OCI-LY3 (cell line): ENCODE measurements at regions not wholly inside any gene's neighbourhood (a gene's known extent, or its start where the extent isn't known, plus 50 kb on each side); places are given as distances from the start of the nearest gene placed in this dataset.

Experiments used
- H2AFZ ChIP-seq: fragments of 200-600, 300-600 bp; shearing (Covaris generic); 2 replicates; pipeline ENCODE4 v1.6.0; 2014; ENCODE audit warnings: antibody characterized with exemption, low read depth, low read length
- H3K27ac ChIP-seq: fragments of 200-600, 300-600 bp; sonication (generic); 2 replicates; pipeline ENCODE4 v1.5.1; 2014; ENCODE audit warnings: mild to moderate bottlenecking, low read length, moderate library complexity, mixed read lengths
- H3K27me3 ChIP-seq: fragments of 200-600, 300-600 bp; sonication (generic); 2 replicates; pipeline ENCODE4 v1.6.1; 2014; ENCODE audit warnings: low read depth, low read length, mixed read lengths
- H3K36me3 ChIP-seq: fragments of 200-600, 300-600 bp; sonication (generic); replicated peaks from 2 replicates; pipeline ENCODE3; 2014; ENCODE audit warnings: low read depth, low read length, mixed read lengths
- H3K4me1 ChIP-seq: fragments of 300-600, 200-600 bp; sonication (generic); 2 replicates; pipeline ENCODE4 v1.6.1; 2014; ENCODE audit warnings: low read length, mixed read lengths
- H3K4me2 ChIP-seq: fragments of 200-600, 300-600 bp; sonication (generic); 2 replicates; pipeline ENCODE4 v1.6.1; 2014; ENCODE audit warnings: low read length, mixed read lengths
- H3K4me3 ChIP-seq: fragments of 300-600, 200-600 bp; sonication (generic); 2 replicates; pipeline ENCODE4 v1.5.1; 2014; ENCODE audit warnings: antibody characterized with exemption, mild to moderate bottlenecking, low read length, moderate library complexity
- H3K79me2 ChIP-seq: fragments of 300-600, 200-600 bp; shearing (Covaris generic); 2 replicates; pipeline ENCODE4 v1.6.1; 2014; ENCODE audit warnings: mild to moderate bottlenecking, low read length, mixed read lengths
- H3K9ac ChIP-seq: fragments of 300-600, 200-600 bp; shearing (Covaris generic); 2 replicates; pipeline ENCODE4 v1.6.0; 2014; ENCODE audit warnings: mild to moderate bottlenecking, low read length, moderate library complexity
- H3K9me3 ChIP-seq: fragments of 200-600, 300-600 bp; shearing (Covaris generic); 2 replicates; pipeline ENCODE4 v1.6.1; 2014; ENCODE audit warnings: low read length, mixed read lengths; ENCODE audit not compliant: insufficient read depth
- H4K20me1 ChIP-seq: fragments of 200-600, 300-600 bp; sonication (generic); 2 replicates; pipeline ENCODE4 v1.6.1; 2016; ENCODE audit warnings: low read length, mixed read lengths; ENCODE audit not compliant: insufficient read depth
- EZH2phosphoT487 ChIP-seq: fragments of 200-600 bp; shearing (Covaris generic); IDR thresholded peaks from 2 replicates; pipeline ENCODE4 v1.6.1; 2018; ENCODE audit warnings: antibody characterized with exemption, mixed run types, low read depth
- TF ChIP-seq, protein P1 (sequence below): fragments of 200-600, 300-600 bp; sonication (generic); IDR thresholded peaks from 2 replicates; pipeline ENCODE4 v1.5.1; 2014; ENCODE audit warnings: antibody characterized with exemption, low read length, low read depth

DNA sequence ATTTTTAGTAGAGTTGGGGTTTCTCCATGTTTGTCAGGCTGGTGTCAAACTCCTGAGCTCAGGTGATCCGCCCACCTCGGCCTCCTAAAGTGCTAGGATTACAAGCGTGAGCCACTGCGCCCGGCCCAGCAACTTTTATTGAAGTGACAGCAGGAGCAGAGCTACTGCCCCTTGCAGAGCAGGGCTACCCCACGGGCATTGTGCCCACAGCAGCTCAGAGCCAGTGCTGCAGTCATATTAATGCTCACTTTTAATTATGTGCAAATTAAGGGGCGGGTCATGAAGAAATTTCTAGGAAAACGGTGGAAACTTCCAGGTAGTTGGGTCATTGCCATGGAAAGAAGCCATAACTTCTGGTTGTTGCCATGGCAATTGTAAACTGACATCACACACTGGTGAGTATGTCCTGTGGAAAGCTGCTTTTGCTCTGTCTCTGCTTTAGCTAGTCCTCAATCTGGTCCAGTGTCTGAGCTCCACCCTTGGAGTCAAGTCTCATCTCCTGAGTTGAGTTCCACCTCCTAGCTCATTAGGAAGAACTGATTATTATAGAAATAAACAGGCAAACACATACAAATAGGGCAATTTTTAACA lies 127.3 kb upstream of the ADGRL4 start:
- Histone ChIP-seq H3K9me3 (no peaks in the 10 kb centered on the region), H3K27me3 (no peaks in the 10 kb centered on the region), H3K4me2 (no peak overlapping the region), H3K27ac (no peak overlapping the region), H3K4me3 (no peak overlapping the region), H3K9ac (no peak overlapping the region), H4K20me1 (no peaks in the 10 kb centered on the region), H3K36me3 (no peaks in the 10 kb centered on the region), H3K79me2 (no peaks in the 10 kb centered on the region), H3K4me1 (no peaks in the 10 kb centered on the region), H2AFZ (no peak overlapping the region)
- TF ChIP-seq EZH2phosphoT487: no peak
- TF ChIP-seq, protein P1, sequence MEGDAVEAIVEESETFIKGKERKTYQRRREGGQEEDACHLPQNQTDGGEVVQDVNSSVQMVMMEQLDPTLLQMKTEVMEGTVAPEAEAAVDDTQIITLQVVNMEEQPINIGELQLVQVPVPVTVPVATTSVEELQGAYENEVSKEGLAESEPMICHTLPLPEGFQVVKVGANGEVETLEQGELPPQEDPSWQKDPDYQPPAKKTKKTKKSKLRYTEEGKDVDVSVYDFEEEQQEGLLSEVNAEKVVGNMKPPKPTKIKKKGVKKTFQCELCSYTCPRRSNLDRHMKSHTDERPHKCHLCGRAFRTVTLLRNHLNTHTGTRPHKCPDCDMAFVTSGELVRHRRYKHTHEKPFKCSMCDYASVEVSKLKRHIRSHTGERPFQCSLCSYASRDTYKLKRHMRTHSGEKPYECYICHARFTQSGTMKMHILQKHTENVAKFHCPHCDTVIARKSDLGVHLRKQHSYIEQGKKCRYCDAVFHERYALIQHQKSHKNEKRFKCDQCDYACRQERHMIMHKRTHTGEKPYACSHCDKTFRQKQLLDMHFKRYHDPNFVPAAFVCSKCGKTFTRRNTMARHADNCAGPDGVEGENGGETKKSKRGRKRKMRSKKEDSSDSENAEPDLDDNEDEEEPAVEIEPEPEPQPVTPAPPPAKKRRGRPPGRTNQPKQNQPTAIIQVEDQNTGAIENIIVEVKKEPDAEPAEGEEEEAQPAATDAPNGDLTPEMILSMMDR: no peak

DNA sequence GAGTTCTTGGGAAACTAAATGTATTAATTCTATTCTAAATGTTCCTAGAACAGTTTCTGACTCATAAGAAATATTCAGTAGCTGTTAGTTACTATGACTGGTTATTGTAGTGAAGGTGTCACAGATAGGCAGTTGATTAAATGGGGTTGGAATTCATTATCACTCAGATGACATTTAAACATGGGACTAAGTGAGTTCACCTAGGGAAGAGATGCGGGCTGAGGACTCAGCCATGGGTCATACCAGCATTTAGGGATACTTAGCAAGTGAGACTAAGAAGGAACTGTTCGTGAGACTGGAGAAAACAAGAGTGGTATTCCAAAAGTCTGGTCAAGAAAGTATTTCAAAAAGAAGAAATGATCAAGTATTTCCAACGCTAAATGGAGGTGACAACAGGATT lies 125.1 kb upstream of the ADGRL4 start:
- Histone ChIP-seq H3K9me3 (no peaks in the 10 kb centered on the region), H3K4me3 (no peak overlapping the region), H3K27ac (no peak overlapping the region), H3K36me3 (no peaks in the 10 kb centered on the region), H3K9ac (no peak overlapping the region), H3K27me3 (no peaks in the 10 kb centered on the region), H3K4me2 (no peak overlapping the region), H3K79me2 (no peaks in the 10 kb centered on the region), H4K20me1 (no peaks in the 10 kb centered on the region), H2AFZ (no peak overlapping the region), H3K4me1 (no peaks in the 10 kb centered on the region)
- TF ChIP-seq, protein P1: no peak
- TF ChIP-seq EZH2phosphoT487: no peak

DNA sequence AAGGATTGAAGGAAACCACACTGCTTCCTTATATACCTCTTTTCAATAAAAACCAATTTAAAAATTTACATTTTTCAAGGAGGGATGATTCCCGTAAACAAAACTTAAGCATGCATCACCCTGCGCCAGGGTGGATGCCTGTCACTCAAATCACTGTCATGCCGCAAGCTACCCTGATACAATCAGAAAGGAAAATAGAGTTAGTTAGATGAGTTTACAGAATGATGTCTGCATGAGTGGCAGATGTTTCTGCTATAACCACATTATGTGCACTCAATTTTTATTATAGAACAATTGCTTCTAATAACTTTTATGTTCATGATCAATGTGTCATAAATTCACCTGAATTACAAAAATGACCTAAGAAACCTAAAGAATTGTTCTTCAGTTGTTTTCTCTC lies 123.4 kb upstream of the ADGRL4 start:
- H3K9me3 ChIP-seq: no peaks in the 10 kb centered on the region
- H2AFZ ChIP-seq: no peak overlapping the region
- H3K4me3 ChIP-seq: no peak overlapping the region
- H3K79me2 ChIP-seq: no peaks in the 10 kb centered on the region
- H3K36me3 ChIP-seq: no peaks in the 10 kb centered on the region
- H3K4me1 ChIP-seq: no peaks in the 10 kb centered on the region
- no peak overlapping the region for H3K27ac ChIP-seq
- no peak for TF ChIP-seq EZH2phosphoT487
- TF ChIP-seq, protein P1: no peak
- no peak overlapping the region for H3K9ac ChIP-seq
- no peaks in the 10 kb centered on the region for H3K27me3 ChIP-seq
- no peaks in the 10 kb centered on the region for H4K20me1 ChIP-seq
- H3K4me2 ChIP-seq: no peak overlapping the region

DNA sequence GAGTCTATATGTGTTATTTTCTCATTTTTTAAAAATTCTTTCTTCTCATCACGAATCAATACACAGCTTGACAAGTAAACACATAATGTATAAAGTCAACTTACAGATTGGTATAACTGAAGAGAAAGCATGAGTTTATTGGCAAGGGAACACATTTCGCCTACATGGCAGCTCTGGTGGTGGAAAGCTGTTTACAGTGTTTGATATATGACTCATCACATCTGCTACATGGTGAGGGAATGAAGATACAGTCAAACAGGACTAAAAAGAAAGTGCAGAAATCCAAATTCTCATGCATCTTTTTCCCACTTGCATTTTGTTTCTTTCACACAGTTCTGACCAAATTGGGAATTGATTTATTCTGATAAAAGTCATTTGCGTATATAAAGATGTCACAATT lies 122.2 kb upstream of the ADGRL4 start:
- TF ChIP-seq, protein P1: no peak
- TF ChIP-seq EZH2phosphoT487: no peak
- H3K27ac ChIP-seq: no peak overlapping the region
- no peak overlapping the region for H3K9ac ChIP-seq
- H3K9me3 ChIP-seq: no peaks in the 10 kb centered on the region
- no peaks in the 10 kb centered on the region for H3K79me2 ChIP-seq
- no peaks in the 10 kb centered on the region for H3K27me3 ChIP-seq
- H3K4me3 ChIP-seq: no peak overlapping the region
- no peaks in the 10 kb centered on the region for H3K36me3 ChIP-seq
- no peaks in the 10 kb centered on the region for H3K4me1 ChIP-seq
- H4K20me1 ChIP-seq: no peaks in the 10 kb centered on the region
- no peak overlapping the region for H2AFZ ChIP-seq
- H3K4me2 ChIP-seq: no peak overlapping the region
